AG04449 (cell line): ENCODE measurements at regions not wholly inside any gene's neighbourhood (a gene's known extent, or its start where the extent isn't known, plus 50 kb on each side); places are given as distances from the start of the nearest gene placed in this dataset.

ENCODE experiments used
- CTCF ChIA-PET: fragments of 350-600 bp; formaldehyde crosslinking; extraction: SDS; loops from one replicate; lab custom pipeline; 2021; ENCODE audit warnings: antibody characterized with exemption; lab: Yijun Ruan, JAX
- POLR2A ChIA-PET: fragments of 400-600, 350-600 bp; formaldehyde crosslinking; extraction: SDS; loops from one replicate; lab custom pipeline; 2020; ENCODE audit warnings: antibody characterized with exemption, inconsistent platforms; lab: Yijun Ruan, JAX
- DNase-seq: peaks from one replicate; pipeline ENCODE4 v3.0.0-alpha.2; 2010; ENCODE audit warnings: low read depth, low spot score
- H3K4me3 ChIP-seq: 2 replicates; pipeline ENCODE4 v1.5.1; 2011; ENCODE audit warnings: low read depth, mild to moderate bottlenecking, control low read depth, low read length
- CTCF ChIP-seq: IDR thresholded peaks from one replicate; pipeline ENCODE4 v1.5.1; 2011; ENCODE audit warnings: mild to moderate bottlenecking, moderate library complexity, low read length, control low read depth, inconsistent platforms; ENCODE audit not compliant: insufficient read depth; ENCODE audit errors: missing control alignments

- no peak overlapping the region for H3K4me3 ChIP-seq
- POLR2A ChIA-PET = no interaction called here
- CTCF ChIA-PET = no interaction called here
- DNase-seq = no peak
- TF ChIP-seq CTCF = no peak
These were observed 640.5 kb downstream of the ZPLD1 start for GRCh38 chr3:103075282-103075681.

GRCh38 chr3:103077910-103078309 lies 643.1 kb downstream of the ZPLD1 start:
- CTCF ChIA-PET = no interaction called here
- TF ChIP-seq CTCF = no peak

GRCh38 chr3:103082501-103082900 lies 647.7 kb downstream of the ZPLD1 start:
- DNase-seq = no peak
- CTCF ChIA-PET = no interaction called here
- TF ChIP-seq CTCF = no peak
- no peak overlapping the region for H3K4me3 ChIP-seq
- POLR2A ChIA-PET = no interaction called here

More at GRCh38 chr3:103077910-103078309, 643.1 kb downstream of the ZPLD1 start:
- H3K4me3 ChIP-seq = no peak overlapping the region
- DNase-seq = no peak
- POLR2A ChIA-PET = no interaction called here

GRCh38 chr3:103083848-103084631 lies 649.2 kb downstream of the ZPLD1 start:
- POLR2A ChIA-PET = no interaction called here
- no peak for TF ChIP-seq CTCF
- CTCF ChIA-PET = no interaction called here
- no peak overlapping the region for H3K4me3 ChIP-seq
- DNase-seq = no peak

- no peak overlapping the region for H3K4me3 ChIP-seq
- no peak for DNase-seq
- no peak for TF ChIP-seq CTCF
- ChIA-PET POLR2A (no interaction called here), CTCF (no interaction called here)
These were observed 650.6 kb downstream of the ZPLD1 start for GRCh38 chr3:103085465-103085864.

GRCh38 chr3:103089758-103090157 lies 654.9 kb downstream of the ZPLD1 start:
- no peak for TF ChIP-seq CTCF
- POLR2A ChIA-PET = no interaction called here
- CTCF ChIA-PET = no interaction called here
- no peak for DNase-seq
- H3K4me3 ChIP-seq = no peak overlapping the region
